PC-3 (cell line): ENCODE measurements at regions not wholly inside any gene's neighbourhood (a gene's known extent, or its start where the extent isn't known, plus 50 kb on each side); places are given as distances from the start of the nearest gene placed in this dataset.

Experiments
- ATAC-seq: fragments of 200-7000 bp; cut with Tn5 transposase; 2 replicates; pipeline ENCODE4 v1.9.1; 2020; ENCODE audit warnings: mild to moderate bottlenecking, moderate library complexity
- BruUV-seq: library from RNA; stranded (reverse); fragments of 400-500 nt; replicated peaks from 2 replicates; lab custom pipeline; 2021; lab: Mats Ljungman, UMichigan
- CTCF ChIA-PET: fragments of 300-600 bp; sonication (Branson Sonifier 250); formaldehyde crosslinking; loops from one replicate; lab custom pipeline; 2022; ENCODE audit warnings: antibody characterized with exemption; lab: Charles Lee
- POLR2A ChIA-PET: fragments of 300-600 bp; sonication (Branson Sonifier 250); formaldehyde crosslinking; loops from one replicate; lab custom pipeline; 2022; ENCODE audit warnings: antibody characterized with exemption; ENCODE audit not compliant: unreplicated experiment; lab: Charles Lee
- DNase-seq: peaks from one replicate; pipeline ENCODE4 v3.0.0-alpha.2; 2015
- H2AFZ ChIP-seq: fragments of 300-600 bp; sonication (generic); 2 replicates; pipeline ENCODE4 v1.6.0; 2016; ENCODE audit warnings: antibody characterized with exemption, low read length
- H3F3A ChIP-seq: fragments of 300-600 bp; sonication (generic); one replicate; pipeline ENCODE4 v1.6.0; 2017; ENCODE audit warnings: antibody characterized with exemption, low read length, control low read depth, mild to moderate bottlenecking; ENCODE audit not compliant: unreplicated experiment
- H3K27ac ChIP-seq: fragments of 300-600 bp; sonication (generic); 2 replicates; pipeline ENCODE4 v1.5.1; 2016; ENCODE audit warnings: mild to moderate bottlenecking, low read length
- H3K27me3 ChIP-seq: fragments of 300-600 bp; sonication (generic); 2 replicates; pipeline ENCODE4 v1.6.1; 2016; ENCODE audit warnings: low read length, mixed read lengths
- H3K36me3 ChIP-seq: fragments of 300-600 bp; sonication (generic); 2 replicates; pipeline ENCODE4 v1.6.1; 2016; ENCODE audit warnings: low read depth, mixed run types, low read length, mixed read lengths
- H3K4me1 ChIP-seq: fragments of 300-600 bp; sonication (generic); 2 replicates; pipeline ENCODE4 v1.5.1; 2016; ENCODE audit warnings: low read length; ENCODE audit not compliant: insufficient read depth
- H3K4me2 ChIP-seq: fragments of 300-600 bp; sonication (generic); 2 replicates; pipeline ENCODE4 v1.6.0; 2016; ENCODE audit warnings: low read length
- H3K4me3 ChIP-seq: fragments of 300-600 bp; sonication (generic); 2 replicates; pipeline ENCODE4 v1.5.1; 2016; ENCODE audit warnings: mild to moderate bottlenecking, low read length, mixed read lengths
- H3K79me2 ChIP-seq: fragments of 300-600 bp; sonication (generic); 2 replicates; pipeline ENCODE4 v1.6.1; 2017; ENCODE audit warnings: low read length, mixed read lengths
- H3K9ac ChIP-seq: fragments of 300-600 bp; sonication (generic); 2 replicates; pipeline ENCODE4 v1.6.0; 2016; ENCODE audit warnings: mild to moderate bottlenecking, low read length
- H3K9me2 ChIP-seq: fragments of 300-600 bp; sonication (generic); replicated peaks from 2 replicates; pipeline ENCODE4 v1.6.1; 2016; ENCODE audit warnings: mixed run types, low read length, mixed read lengths
- H3K9me3 ChIP-seq: fragments of 300-600 bp; sonication (generic); 2 replicates; pipeline ENCODE4 v1.6.1; 2016; ENCODE audit warnings: low read length, mixed read lengths
- H4K20me1 ChIP-seq: fragments of 300-600 bp; sonication (generic); 2 replicates; pipeline ENCODE4 v1.6.1; 2016; ENCODE audit warnings: low read length, mixed read lengths
- CTCF ChIP-seq: fragments of 300-600 bp; sonication (generic); conservative IDR thresholded peaks from 2 replicates; pipeline ENCODE4 v1.5.1; 2017; ENCODE audit warnings: antibody characterized with exemption, low read depth, mild to moderate bottlenecking, low read length
- EZH2 ChIP-seq: fragments of 300-600 bp; sonication (generic); IDR thresholded peaks from one replicate; pipeline ENCODE4 v1.6.1; 2017; ENCODE audit warnings: antibody characterized with exemption, mild to moderate bottlenecking, low read length; ENCODE audit not compliant: unreplicated experiment
- EZH2phosphoT487 ChIP-seq: fragments of 300-600 bp; sonication (generic); IDR thresholded peaks from 2 replicates; pipeline ENCODE4 v1.6.1; 2018; ENCODE audit warnings: mild to moderate bottlenecking, antibody characterized with exemption, low read length, borderline replicate concordance
- intact Hi-C: fragments of 100-400 bp; cut with micrococcal nuclease; formaldehyde crosslinking; loops from 2 replicates; pipeline ENCODE4 v1.9.0; 2023

DNA sequence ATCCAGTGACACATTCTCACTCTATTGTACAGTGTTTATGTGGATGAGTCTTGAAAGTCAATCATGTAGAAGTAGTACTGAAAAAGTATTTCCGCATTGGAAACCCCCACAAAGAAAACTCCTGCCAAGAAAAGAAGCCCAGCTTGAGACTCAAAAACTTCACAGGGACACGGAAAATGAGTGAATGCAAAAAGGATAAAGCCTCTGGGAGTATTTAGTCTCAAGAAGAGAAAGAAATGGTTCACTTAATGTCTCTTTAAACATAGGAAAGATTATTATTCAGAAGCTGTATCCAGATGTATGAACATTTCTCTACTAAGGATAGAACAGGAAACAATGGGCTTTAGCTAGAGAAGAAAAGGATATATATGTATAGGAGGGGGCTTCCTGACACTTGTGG lies 304.5 kb downstream of the BARHL2 start:
- Histone ChIP-seq H3K4me1 (0 out of 2 replicates have a peak, but pooled peaks cover 4% of the 10 kb centered on the region), H3K4me2 (no peak overlapping the region), H2AFZ (no peak overlapping the region), H3K36me3 (no peaks in the 10 kb centered on the region), H3K9me3 (no peaks in the 10 kb centered on the region), H3K27me3 (no peaks in the 10 kb centered on the region), H3K9me2 (peaks cover 1% of the 10 kb centered on the region; the same call in 1 of the 2 replicates), H3F3A (no peaks in the 10 kb centered on the region), H3K79me2 (no peaks in the 10 kb centered on the region), H3K4me3 (no peak overlapping the region), H3K9ac (no peak overlapping the region), H4K20me1 (no peaks in the 10 kb centered on the region), H3K27ac (no peak overlapping the region)
- TF ChIP-seq EZH2phosphoT487 (no peak), EZH2 (no peak), CTCF (no peak)
- DNase-seq (no peak), ATAC-seq (no peak)
- ChIA-PET POLR2A (no interaction called here), CTCF (no interaction called here)
- intact Hi-C loops: no loop called here
- no TSS peak for BruUV-seq

DNA sequence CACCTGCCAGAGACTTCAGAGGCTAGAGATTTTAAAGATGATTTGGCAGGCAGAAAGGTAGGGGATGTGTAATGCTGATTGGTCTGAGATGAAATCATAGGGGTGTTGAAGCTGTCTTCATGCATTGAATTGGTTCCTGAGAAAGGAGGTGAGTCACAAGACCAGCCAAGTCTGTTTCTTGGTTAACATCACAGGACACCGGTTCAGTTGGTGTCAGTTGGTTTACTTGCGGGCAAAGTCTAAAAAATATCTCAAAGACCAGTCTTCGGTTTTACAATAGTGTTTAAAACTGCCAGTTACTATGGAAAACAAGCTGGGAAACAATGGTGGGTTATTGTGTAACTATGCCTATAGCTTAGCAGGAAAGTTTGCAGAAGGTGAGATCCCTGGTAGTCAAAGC lies 305.9 kb downstream of the BARHL2 start:
- no peaks in the 10 kb centered on the region for H3F3A ChIP-seq
- no TSS peak for BruUV-seq
- H3K4me3 ChIP-seq: no peak overlapping the region
- no peaks in the 10 kb centered on the region for H3K9me3 ChIP-seq
- ChIA-PET POLR2A (no interaction called here), CTCF (no interaction called here)
- DNase-seq (no peak), ATAC-seq (no peak)
- no peak overlapping the region for H2AFZ ChIP-seq
- no peaks in the 10 kb centered on the region for H4K20me1 ChIP-seq
- H3K27me3 ChIP-seq: no peaks in the 10 kb centered on the region
- no peaks in the 10 kb centered on the region for H3K4me1 ChIP-seq
- no peaks in the 10 kb centered on the region for H3K79me2 ChIP-seq
- H3K4me2 ChIP-seq: no peak overlapping the region
- H3K9me2 ChIP-seq: no peaks in the 10 kb centered on the region; the same call in 1 of the 2 replicates
- H3K36me3 ChIP-seq: no peaks in the 10 kb centered on the region
- no peak for TF ChIP-seq EZH2phosphoT487
- TF ChIP-seq CTCF: no peak
- no peak for TF ChIP-seq EZH2
- H3K27ac ChIP-seq: no peak overlapping the region
- intact Hi-C loops: no loop called here
- no peak overlapping the region for H3K9ac ChIP-seq

DNA sequence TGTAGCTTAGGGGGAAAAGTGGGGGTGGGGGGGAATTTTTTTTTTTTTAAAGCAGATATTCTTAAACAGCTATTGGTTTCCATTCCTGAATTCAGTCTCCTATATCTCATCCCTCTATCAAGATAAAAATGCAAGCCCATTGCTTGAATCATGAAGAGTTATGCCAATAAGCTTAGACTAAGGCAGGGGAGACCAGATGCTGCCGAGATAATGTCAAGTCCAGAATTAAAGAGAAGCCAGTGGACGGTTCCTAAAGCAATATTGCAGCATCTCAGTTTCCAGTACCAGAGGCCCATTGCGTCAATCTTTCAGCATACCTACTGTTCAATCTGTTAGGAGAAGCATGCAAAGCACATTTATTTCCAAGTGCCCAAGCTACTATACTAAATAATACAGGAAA lies 309.4 kb downstream of the BARHL2 start:
- no peaks in the 10 kb centered on the region for H3K9me3 ChIP-seq
- no peak overlapping the region for H3K4me3 ChIP-seq
- peaks cover 18% of the 10 kb centered on the region for H3K4me1 ChIP-seq
- CTCF ChIA-PET: no interaction called here
- no peaks in the 10 kb centered on the region; the same call in 1 of the 2 replicates for H3K9me2 ChIP-seq
- POLR2A ChIA-PET: interaction anchor here (0.6 kb wide), 1 partner anchor 882 kb away, joined by 3 read pairs; no protein-coding TSS in a partner anchor
- ATAC-seq: no peak
- H3K4me2 ChIP-seq: no peak overlapping the region
- intact Hi-C loops: no loop called here
- BruUV-seq: no TSS peak
- H3K27me3 ChIP-seq: no peaks in the 10 kb centered on the region
- no peaks in the 10 kb centered on the region for H4K20me1 ChIP-seq
- H3K36me3 ChIP-seq: no peaks in the 10 kb centered on the region
- no peak overlapping the region for H2AFZ ChIP-seq
- H3K27ac ChIP-seq: no peak overlapping the region
- no peaks in the 10 kb centered on the region for H3K79me2 ChIP-seq
- no peak overlapping the region for H3K9ac ChIP-seq
- no peak for TF ChIP-seq EZH2phosphoT487
- TF ChIP-seq CTCF: no peak
- TF ChIP-seq EZH2: no peak
- no peaks in the 10 kb centered on the region for H3F3A ChIP-seq
- DNase-seq: no peak
